Neutrophil (primary cell): ENCODE measurements at regions not wholly inside any gene's neighbourhood (a gene's known extent, or its start where the extent isn't known, plus 50 kb on each side); places are given as distances from the start of the nearest gene placed in this dataset.

ENCODE experiments used
- H3K27ac ChIP-seq: fragments of 200-600 bp; sonication (generic); 2 replicates; pipeline ENCODE4 v1.5.1; 2016; ENCODE audit warnings: mild to moderate bottlenecking, moderate library complexity
- H3K27me3 ChIP-seq: fragments of 200-600 bp; sonication (generic); 2 replicates; pipeline ENCODE4 v1.6.0; 2016; ENCODE audit warnings: mild to moderate bottlenecking
- H3K36me3 ChIP-seq: fragments of 200-600 bp; sonication (generic); 2 replicates; pipeline ENCODE4 v1.5.1; 2017
- H3K4me1 ChIP-seq, 2 experiments: fragments of 200-600 bp in 1 of 2; sonication (generic) in 1 of 2; 1 replicate in 1 of 2; 2 replicates in 1 of 2; pipeline versions ENCODE4 v1.5.1 to v1.6.1; 2013 to 2016; ENCODE audit warnings: low read depth in 1 of 2, low read length in 1 of 2, mild to moderate bottlenecking in 1 of 2, moderate library complexity in 1 of 2; ENCODE audit not compliant: control insufficient read depth in 1 of 2, insufficient read depth in 1 of 2
- H3K4me3 ChIP-seq, 2 experiments: fragments of 200-600 bp in 1 of 2; sonication (generic) in 1 of 2; 1 replicate in 1 of 2; 2 replicates in 1 of 2; pipeline ENCODE4 v1.5.1; 2013 to 2016; ENCODE audit warnings: low read depth in 1 of 2, low read length in 1 of 2, mild to moderate bottlenecking in 1 of 2, moderate library complexity in 1 of 2
- H3K9me3 ChIP-seq: fragments of 200-600 bp; sonication (generic); 2 replicates; pipeline ENCODE4 v1.5.1; 2016
- CTCF ChIP-seq: fragments of 200-600 bp; sonication (generic); IDR thresholded peaks from 2 replicates; pipeline ENCODE4 v1.5.1; 2016; ENCODE audit warnings: antibody characterized with exemption

GRCh38 chr1:218617986-218618385, 272.9 kb downstream of the TGFB2 start:
- TF ChIP-seq CTCF: no peak
- Histone ChIP-seq H3K4me3 (no peak overlapping the region), H3K9me3 (no peaks in the 10 kb centered on the region), H3K36me3 (no peaks in the 10 kb centered on the region), H3K4me1 (no peaks in the 10 kb centered on the region), H3K27ac (no peak overlapping the region), H3K27me3 (no peaks in the 10 kb centered on the region)

- Histone ChIP-seq H3K4me3 (no peak overlapping the region), H3K9me3 (no peaks in the 10 kb centered on the region), H3K36me3 (no peaks in the 10 kb centered on the region), H3K27me3 (no peaks in the 10 kb centered on the region), H3K4me1 (no peaks in the 10 kb centered on the region), H3K27ac (no peak overlapping the region)
- no peak for TF ChIP-seq CTCF
These were observed 275.8 kb downstream of the TGFB2 start for GRCh38 chr1:218620956-218621355.

GRCh38 chr1:218624052-218624451, 278.9 kb downstream of the TGFB2 start:
- Histone ChIP-seq H3K27me3 (no peaks in the 10 kb centered on the region), H3K9me3 (no peaks in the 10 kb centered on the region), H3K4me1 (no peaks in the 10 kb centered on the region), H3K27ac (no peak overlapping the region), H3K36me3 (no peaks in the 10 kb centered on the region), H3K4me3 (no peak overlapping the region)
- TF ChIP-seq CTCF: no peak

GRCh38 chr1:218625393-218625792, 280.3 kb downstream of the TGFB2 start:
- Histone ChIP-seq H3K27ac (no peak overlapping the region), H3K27me3 (no peaks in the 10 kb centered on the region), H3K9me3 (no peaks in the 10 kb centered on the region), H3K36me3 (no peaks in the 10 kb centered on the region), H3K4me1 (no peaks in the 10 kb centered on the region), H3K4me3 (no peak overlapping the region)
- no peak for TF ChIP-seq CTCF

GRCh38 chr1:218633238-218633988, 288.3 kb downstream of the TGFB2 start:
- Histone ChIP-seq H3K4me1 (no peaks in the 10 kb centered on the region), H3K27ac (no peak overlapping the region), H3K27me3 (no peaks in the 10 kb centered on the region), H3K4me3 (no peak overlapping the region), H3K36me3 (no peaks in the 10 kb centered on the region), H3K9me3 (no peaks in the 10 kb centered on the region)
- no peak for TF ChIP-seq CTCF
